Skeletal muscle cell (primary cell): ENCODE measurements at regions not wholly inside any gene's neighbourhood (a gene's known extent, or its start where the extent isn't known, plus 50 kb on each side); places are given as distances from the start of the nearest gene placed in this dataset.

ENCODE experiments used
- DNase-seq: peaks from one replicate; pipeline ENCODE4 v3.0.0-alpha.2; 2010; ENCODE audit warnings: low read depth
- H3K4me3 ChIP-seq: 2 replicates; pipeline ENCODE4 v1.5.1; 2011; ENCODE audit warnings: low read depth, mild to moderate bottlenecking, control low read depth, low read length, moderate library complexity

- no peak for DNase-seq
- H3K4me3 ChIP-seq, result no peak overlapping the region
Observed at GRCh38 chr2:225340923-225341322, 58.6 kb upstream of the NYAP2 start.

DNA sequence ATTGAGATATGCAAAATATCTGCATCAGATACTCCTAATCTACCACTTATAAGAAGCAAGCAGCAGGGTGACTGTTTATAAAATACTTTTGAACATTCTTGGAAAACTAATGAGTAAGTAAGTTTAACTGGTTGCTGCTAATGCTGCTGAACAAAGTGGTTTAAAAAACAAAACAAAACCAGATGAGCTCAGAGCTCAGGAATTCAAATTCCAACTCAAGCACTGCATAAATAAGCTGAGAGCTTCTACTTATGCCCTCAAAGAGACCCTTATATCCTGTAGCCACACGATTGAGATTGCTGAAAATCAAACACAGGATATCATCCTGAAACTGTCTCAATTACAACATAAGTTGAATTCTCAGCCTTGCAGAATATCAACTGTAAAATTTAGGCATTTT is 62.3 kb upstream of the NYAP2 start:
- no peak overlapping the region for H3K4me3 ChIP-seq

GRCh38 chr2:225334514-225334913 is 65.0 kb upstream of the NYAP2 start:
- H3K4me3 ChIP-seq, result no peak overlapping the region
- no peak for DNase-seq

More for the DNA sequence above, 62.3 kb upstream of the NYAP2 start:
- peak; percentile 25 for DNase-seq

DNA sequence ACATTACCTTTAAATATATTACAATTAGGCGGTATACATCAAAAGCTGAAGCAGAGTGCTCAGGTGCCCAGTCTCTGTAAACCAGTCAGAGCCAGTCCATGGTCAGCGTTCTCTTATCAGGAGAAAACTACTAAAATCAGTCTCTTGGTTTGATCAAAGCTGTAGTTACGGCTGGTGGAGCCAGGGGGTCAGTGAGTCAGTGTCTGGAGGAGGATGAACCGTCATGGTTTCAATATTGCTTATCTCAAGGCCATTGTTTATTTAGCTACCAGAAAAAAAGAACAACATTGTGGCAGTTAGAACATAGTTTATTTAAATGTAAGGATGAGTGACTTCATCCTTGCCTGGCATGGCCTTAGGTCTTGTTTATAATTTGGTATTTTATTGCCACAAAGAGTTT is 71.3 kb upstream of the NYAP2 start:
- DNase-seq, result no peak
- H3K4me3 ChIP-seq, result no peak overlapping the region

GRCh38 chr2:225326969-225327368 is 72.5 kb upstream of the NYAP2 start:
- no peak overlapping the region for H3K4me3 ChIP-seq
- no peak for DNase-seq

GRCh38 chr2:225319872-225320271 is 79.6 kb upstream of the NYAP2 start:
- H3K4me3 ChIP-seq, result no peak overlapping the region
- DNase-seq, result no peak

- H3K4me3 ChIP-seq, result no peak overlapping the region
- no peak for DNase-seq
Observed at GRCh38 chr2:225318440-225318839, 81.1 kb upstream of the NYAP2 start.

DNA sequence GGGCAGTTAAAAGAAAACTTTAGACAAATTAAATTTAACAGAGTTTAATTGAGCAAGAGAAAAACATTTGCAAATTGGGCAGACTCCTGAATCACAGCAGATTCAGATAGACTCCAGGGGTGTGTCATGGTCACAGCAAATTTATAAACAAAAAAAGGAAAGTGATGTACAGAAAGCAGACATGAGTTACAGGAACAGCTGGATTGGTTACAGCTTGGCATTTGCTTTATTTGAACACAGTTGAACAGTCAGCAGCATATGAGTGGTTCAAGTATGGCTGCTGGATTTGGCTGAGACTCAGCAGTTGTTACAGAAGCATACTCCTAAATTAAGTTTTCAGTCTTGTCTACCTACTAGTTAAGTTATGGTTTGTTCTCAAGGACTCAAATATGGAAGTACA is 82.3 kb upstream of the NYAP2 start:
- no peak for DNase-seq
- H3K4me3 ChIP-seq, result no peak overlapping the region

DNA sequence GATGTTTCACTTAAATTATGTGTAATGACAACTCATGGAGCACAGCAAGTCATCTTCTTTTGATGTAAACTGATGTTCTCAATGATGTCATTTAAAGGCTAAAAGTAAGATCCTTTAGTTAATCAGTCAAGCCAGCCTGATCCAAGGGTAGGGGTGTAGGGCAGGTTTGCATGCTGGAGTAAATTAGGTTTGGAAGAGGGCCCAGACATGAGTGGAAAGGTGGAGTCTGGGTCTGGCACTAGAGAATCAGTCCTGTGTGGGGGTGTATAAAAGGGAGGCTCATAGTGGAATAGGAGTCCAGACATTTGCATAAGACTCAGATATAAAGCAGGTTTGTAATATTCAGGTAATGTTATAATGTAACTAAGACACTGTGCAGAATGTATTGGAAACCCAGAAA is 88.8 kb upstream of the NYAP2 start:
- DNase-seq, result no peak
- no peak overlapping the region for H3K4me3 ChIP-seq

DNA sequence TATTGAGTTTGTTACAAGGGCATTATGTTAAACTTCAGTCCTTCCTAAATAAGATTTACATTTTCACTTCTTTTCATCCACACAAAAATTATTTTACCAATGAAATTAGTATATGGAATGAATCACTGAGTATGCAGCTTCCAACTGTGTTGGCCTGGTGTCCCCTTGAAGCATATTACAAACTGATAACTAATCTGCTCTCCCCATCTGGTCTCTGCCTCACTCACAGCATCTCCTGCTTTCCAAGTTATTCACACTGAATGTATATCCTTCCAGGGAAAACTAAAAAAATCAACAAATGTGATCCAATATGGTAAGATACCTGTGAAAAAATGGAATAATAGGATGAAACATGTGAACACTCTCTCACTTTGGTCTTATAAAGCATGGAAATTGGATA is 90.0 kb upstream of the NYAP2 start:
- DNase-seq, result no peak
- no peak overlapping the region for H3K4me3 ChIP-seq

DNA sequence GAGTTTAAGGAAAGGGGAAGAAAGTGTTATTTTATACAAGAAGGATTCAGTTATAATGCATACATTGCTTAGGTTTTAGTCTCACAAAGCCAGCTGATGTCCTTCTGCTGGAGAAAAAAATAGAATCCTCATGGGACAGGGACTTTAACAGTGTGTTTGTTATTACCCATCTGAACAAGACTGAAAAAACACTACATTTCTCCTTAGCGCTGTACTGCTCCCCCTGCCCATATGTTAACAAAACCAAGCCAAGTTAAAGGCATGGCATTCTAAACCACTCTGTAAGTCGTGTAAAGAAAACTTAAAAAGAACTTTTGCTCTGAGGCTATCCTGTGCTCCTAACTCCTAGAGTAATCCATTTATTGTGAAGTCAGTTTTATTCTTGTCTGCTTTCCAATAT is 102.6 kb upstream of the NYAP2 start:
- no peak overlapping the region for H3K4me3 ChIP-seq
- no peak for DNase-seq

- H3K4me3 ChIP-seq, result no peak overlapping the region
- DNase-seq, result no peak
Observed at GRCh38 chr2:225295102-225295501, 104.4 kb upstream of the NYAP2 start.

- no peak overlapping the region for H3K4me3 ChIP-seq
- no peak for DNase-seq
Observed at GRCh38 chr2:225293638-225294037, 105.9 kb upstream of the NYAP2 start.

DNA sequence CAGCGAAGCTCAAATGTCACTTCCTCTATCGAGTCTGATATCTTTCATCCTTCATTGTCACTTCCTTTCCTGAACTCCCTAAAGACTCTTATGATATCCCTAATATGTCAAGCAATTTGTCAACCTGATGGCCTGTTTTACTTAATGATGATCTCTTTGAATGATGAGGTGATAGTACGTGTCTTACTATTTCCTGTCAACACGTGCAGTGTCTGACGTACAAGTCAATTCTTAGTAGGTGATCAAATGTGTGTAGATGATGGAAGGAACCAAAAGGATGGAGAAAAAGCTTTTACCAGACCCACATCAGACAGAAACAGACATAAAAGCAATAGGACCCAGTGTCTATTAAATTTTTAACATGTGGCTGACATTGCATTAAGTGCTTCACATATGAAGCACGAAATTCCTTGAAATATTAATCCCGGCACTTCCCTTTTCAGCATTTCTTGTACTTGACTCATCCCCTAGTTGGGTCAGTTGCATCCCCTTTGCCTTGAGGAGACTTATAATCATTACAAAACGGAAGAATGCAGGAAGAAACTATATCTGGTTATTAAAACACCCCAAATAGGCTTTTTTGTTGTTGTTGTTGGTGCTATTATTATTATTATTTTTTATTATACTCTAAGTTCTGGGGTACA is 108.6 kb upstream of the NYAP2 start:
- no peak for DNase-seq
- H3K4me3 ChIP-seq, result no peak overlapping the region

- no peak for DNase-seq
- H3K4me3 ChIP-seq, result no peak overlapping the region
Observed at GRCh38 chr2:225289659-225290058, 109.9 kb upstream of the NYAP2 start.

DNA sequence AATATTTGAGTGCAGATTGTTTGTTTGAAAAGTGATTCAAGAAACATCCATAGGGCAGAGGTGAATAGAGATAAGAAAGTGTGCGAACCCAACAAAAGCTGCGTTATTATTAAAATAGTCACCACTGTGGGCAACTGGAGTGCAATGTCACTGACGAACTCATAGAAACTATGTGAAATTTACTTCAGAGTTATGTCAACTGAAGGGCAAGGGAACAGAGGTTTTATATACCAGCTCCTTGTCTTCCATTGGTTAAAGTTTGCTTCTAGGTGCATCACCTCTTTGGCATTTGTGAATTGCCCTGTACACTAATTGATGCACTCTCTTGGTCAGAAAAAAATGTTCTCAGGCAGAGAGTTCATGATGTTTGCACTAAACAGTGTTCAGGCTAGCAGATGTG is 110.5 kb upstream of the NYAP2 start:
- no peak overlapping the region for H3K4me3 ChIP-seq
- no peak for DNase-seq

- peak; percentile 4 for DNase-seq
- H3K4me3 ChIP-seq, result no peak overlapping the region
Observed at GRCh38 chr2:225282858-225283710, 116.4 kb upstream of the NYAP2 start.

DNA sequence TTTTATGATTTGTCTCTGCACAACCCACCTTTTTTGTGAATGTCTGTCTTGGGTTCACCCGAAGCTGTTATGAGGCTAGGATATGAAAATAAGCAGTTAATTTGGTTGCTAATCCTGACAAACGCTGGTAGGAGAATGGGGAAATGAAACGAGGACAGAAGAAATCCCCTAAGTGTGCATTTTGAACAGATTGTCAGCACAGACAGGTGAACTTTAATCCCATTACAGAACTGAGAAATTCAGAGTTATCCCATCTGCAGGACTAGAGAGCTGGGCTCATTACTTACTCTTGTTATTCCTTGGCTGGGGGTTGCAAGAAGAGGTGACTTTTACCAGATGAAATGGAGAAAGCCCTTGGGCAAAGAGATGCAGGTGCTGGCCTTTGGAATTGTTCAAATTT is 123.3 kb upstream of the NYAP2 start:
- H3K4me3 ChIP-seq, result no peak overlapping the region
- DNase-seq, result no peak

- DNase-seq, result no peak
Observed at GRCh38 chr2:225275443-225275842, 124.1 kb upstream of the NYAP2 start.

GRCh38 chr2:225274751-225275150 is 124.8 kb upstream of the NYAP2 start:
- no peak overlapping the region for H3K4me3 ChIP-seq
- peak; percentile 79 for DNase-seq

More at GRCh38 chr2:225275443-225275842, 124.1 kb upstream of the NYAP2 start:
- no peak overlapping the region for H3K4me3 ChIP-seq

- no peak for DNase-seq
- no peak overlapping the region for H3K4me3 ChIP-seq
Observed at GRCh38 chr2:225272173-225272572, 127.3 kb upstream of the NYAP2 start.
